ENCODE measurements at regions not wholly inside any gene's neighbourhood (a gene's known extent, or its start where the extent isn't known, plus 50 kb on each side); places are given as distances from the start of the nearest gene placed in this dataset.
"Not testable (repeated sequence)": the region's sequence is repeated elsewhere in the genome, so short reads cannot be mapped to it uniquely, and the experiment has no call there.

- not testable (repeated sequence) for DNase-seq
Measured at GRCh38 chr10:46204482-46205102, 82.2 kb upstream of the ANTXRL start.

DNA sequence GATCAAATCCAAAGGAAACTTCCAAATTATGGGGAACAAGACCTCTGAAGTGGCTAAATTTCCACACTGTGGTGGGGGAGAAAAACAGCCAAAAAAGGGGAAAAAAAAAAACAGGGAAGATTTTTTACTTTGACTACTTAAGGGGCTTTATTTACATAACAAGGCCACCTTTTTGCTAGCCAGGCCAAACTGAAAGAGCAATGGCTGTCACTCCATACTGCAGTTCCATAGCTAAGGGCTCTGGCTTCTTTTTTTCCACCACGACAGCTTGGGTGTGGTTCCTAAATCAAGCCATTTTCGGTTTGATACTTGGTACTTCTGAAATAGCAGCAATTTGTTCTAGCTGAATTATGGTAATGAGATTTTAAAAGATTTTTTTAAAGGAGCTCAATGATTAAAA is 76.4 kb upstream of the ANTXRL start:
- not testable (repeated sequence) for DNase-seq

- no peak for DNase-seq
Measured at GRCh38 chr10:46215426-46215825, 71.4 kb upstream of the ANTXRL start.

GRCh38 chr10:46216003-46216634 is 70.7 kb upstream of the ANTXRL start:
- no peak for DNase-seq

DNA sequence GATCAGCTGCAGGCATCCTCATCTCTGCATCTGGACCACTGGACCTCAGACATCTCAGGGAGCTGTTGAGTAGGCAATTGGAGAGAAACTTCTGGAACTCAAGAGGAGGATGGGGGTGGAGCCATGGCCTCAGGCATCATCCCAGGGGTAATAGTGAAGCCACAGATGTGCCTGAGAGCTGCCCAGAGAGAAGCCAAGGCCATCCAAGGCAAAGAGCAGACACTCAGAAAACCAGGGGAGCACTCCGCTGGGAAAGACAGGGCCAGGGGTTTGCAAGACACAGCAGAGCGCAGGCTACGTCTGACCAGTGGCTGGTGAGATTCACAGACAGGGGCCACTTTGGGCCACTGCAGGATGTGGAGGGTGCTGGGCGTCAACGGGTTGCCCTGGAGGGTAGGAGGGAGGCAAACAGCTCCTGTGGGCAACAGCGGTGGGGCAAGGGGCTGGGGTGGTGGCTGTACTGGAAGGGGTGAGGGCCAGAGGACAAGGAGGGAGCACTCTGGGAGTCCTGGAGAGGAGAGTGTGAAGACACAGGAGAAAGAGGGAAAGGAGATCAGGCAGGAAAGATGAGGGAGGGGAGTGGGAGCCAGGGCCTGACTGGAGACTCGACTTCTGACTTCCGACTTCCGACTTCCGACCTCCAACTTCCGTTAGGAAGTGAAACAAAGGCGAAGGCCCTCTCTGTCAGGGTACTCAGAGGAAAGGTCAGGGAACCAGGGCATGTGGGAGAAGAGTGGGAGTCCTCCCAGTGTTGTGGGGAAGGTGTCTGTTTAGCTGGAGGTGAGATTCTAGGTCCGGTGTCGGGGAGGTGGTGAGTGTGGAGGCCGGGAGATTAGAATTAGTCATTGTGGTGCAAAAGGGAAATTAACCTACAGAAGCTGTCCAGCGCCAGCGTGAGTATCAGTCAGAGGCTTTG is 69.7 kb upstream of the ANTXRL start:
- no peak for DNase-seq

DNA sequence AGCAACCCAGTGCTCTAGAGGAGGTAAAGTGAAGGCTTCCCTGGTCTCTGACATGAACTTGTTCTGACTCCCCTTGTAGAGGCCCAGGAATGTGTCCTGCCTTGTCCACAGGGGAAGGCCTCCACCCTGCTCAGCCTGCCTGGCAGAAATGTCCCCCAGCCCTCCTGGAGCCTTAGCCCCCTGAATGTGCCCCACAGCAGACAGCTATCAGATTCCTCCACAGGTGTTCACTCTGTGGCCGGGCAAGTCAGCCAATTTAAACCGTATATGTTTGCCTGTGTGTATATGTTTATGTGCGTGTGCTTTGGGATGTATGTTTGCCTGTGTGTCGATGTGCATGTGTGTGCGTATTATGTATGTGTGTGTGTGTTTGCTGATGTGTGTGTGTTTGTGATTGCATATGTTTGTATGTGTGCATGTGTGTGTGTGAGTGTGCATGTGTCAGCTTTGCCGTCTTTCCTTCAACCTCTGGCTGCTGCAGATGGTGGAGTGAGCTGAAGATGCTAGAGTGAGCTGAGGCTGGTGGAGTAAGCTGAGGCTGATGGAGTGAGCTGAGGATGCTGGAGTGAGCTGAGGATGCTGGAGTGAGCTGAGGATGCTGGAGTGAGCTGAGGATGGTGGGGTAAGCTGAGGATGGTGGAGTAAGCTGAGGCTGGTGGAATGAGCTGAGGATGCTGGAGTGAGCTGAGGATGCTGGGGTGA is 68.9 kb upstream of the ANTXRL start:
- DNase-seq: no peak

- no peak for DNase-seq
Measured at GRCh38 chr10:46218921-46219320, 67.9 kb upstream of the ANTXRL start.

DNA sequence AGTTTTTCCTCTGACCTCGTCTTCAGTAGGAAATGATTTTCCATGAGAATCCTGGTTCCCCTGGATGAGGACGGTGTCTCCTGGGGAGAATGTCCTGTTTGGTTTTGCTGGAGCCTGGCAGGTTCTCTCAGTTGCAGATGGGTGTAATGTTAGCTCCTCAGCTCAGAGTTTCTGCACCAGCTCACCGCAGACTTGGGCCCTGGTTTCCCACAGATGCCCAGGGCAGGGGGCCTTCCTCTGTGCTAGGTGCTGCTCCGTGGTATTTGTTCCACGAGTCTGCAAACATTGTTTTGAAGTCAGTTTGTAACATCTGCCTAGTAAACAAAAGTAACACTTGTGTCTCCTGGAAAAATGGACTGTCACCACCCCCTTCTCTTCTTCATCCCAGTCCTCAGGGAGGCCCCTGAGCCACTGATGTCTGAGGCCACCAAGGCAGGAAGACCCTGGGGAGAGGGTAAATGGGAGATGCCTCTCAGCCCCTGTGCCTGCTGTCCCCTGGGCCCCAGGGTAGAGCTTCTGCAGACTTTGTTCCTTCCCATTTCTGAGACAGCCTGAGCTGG is 67.3 kb upstream of the ANTXRL start:
- not testable (repeated sequence) for DNase-seq

DNA sequence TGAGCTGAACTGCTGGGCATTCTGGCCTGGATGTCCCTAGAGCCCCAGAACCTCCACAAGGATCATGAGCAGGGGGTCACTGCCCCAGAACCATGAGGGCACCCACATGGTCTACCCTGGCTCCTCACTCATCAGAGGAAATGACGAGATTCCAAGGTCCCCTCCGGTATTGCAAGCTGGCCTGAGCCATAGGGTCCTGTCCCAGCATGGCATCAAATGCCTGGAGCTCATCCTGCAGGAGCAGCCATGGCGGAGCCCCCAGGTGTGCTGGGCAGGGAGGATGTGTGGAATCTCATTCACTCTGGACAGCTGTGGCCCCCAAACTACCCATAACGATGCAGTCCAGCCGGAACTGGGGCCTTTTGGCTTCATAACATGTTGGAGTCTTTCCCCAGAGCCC is 66.6 kb upstream of the ANTXRL start:
- no peak for DNase-seq

DNA sequence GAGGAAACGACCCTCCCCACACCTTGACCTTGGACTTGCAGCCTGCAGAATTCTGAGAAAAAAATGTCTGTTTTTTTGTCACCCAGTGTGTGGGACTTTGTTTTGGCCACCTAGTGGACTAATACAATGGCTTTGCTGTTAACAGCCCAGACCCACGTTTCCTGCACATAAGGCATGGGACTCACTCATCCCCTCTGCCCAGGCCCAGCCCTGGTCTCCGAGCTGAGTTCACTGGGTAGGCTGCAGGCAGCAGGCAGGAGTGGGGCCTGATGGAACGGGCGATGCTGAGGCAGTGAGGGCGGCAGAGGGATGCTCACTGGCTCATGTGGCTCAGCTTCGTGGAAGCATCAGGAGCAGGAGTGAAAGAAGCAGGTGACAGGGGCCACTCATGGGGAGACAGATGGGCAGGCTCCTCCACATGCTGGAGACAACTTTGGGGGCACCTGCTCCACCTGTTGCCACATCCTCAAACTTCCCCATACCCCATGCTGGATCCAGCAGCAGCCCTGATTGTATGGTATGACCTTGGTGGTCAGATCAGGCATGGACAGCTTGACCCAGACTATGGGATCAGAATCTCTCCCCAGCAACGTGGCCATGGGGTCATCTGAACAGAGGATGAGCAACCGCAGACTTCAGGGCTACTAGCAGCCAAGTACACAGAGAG is 65.8 kb upstream of the ANTXRL start:
- DNase-seq: no peak

GRCh38 chr10:46222364-46222935 is 64.3 kb upstream of the ANTXRL start:
- DNase-seq: no peak

GRCh38 chr10:46223064-46223480 is 63.7 kb upstream of the ANTXRL start:
- no peak for DNase-seq

DNA sequence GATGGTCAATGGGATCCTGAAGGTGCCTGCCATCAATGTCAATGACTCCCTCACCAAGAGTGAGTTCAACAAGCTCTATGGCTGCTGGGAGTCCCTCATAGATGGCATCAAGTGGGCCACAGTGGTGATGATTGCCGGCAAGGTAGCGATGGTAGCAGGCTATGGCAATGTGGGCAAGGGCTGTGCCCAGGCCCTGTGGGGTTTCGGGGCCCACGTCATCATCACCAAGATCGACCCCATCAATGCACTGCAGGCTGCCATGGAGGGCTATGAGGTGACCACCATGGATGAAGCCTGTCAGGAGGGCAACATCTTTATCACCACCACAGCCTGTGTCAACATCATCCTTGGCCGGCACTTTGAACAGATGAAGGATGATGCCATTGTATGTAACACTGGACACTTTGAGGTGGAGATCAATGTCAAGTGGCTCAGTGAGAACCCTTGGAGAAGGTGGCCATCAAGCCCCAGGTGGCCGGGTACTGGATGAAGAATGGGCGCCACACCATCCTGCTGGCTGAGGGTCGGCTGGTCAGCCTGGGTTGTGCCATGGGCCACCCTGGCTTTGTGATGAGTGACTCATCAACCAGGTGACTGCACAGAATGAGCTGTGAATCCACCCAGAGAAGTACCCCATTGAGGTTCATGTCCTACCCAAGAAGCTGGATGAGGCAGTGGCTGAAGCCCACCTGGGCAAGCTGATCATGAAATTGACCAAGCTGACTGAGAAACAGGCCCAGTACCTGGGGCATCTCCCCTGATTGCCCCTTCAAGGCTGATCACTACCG is 63.0 kb upstream of the ANTXRL start:
- DNase-seq: no peak

DNA sequence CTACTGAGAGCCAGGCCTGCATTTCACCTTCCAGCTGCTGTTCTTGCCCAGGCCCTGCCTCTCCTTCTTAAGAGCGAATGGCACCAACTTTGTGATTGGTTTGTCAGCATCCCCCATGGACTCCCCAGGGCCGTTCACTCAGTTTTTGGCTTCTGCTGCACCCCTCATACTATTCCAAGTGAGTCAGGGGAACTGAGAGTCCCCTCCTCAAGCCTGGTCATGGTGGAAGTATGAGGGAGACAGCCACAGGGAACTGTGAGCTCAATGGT is 62.4 kb upstream of the ANTXRL start:
- no peak for DNase-seq

- DNase-seq: no peak
Measured at GRCh38 chr10:46225597-46225996, 61.2 kb upstream of the ANTXRL start.

DNA sequence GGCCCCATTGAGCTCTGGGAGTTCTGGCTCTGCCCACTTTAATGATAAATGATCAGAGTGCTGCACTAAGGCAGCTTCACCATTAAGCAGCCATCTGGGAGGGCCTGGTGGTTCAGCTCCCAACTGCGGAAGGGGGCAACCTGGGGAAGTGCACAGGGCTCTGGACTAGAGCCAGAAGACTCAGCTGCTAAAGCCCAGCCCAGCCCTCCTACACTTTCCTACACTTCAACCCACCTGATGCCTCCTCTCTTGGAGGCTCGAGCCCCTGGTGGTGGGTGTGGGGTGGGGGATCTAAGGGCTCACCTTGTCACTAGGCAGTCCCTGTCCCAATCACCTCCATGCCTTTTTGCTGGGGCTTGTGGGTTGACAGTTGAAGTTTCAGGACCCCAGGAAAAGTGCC is 60.6 kb upstream of the ANTXRL start:
- no peak for DNase-seq

DNA sequence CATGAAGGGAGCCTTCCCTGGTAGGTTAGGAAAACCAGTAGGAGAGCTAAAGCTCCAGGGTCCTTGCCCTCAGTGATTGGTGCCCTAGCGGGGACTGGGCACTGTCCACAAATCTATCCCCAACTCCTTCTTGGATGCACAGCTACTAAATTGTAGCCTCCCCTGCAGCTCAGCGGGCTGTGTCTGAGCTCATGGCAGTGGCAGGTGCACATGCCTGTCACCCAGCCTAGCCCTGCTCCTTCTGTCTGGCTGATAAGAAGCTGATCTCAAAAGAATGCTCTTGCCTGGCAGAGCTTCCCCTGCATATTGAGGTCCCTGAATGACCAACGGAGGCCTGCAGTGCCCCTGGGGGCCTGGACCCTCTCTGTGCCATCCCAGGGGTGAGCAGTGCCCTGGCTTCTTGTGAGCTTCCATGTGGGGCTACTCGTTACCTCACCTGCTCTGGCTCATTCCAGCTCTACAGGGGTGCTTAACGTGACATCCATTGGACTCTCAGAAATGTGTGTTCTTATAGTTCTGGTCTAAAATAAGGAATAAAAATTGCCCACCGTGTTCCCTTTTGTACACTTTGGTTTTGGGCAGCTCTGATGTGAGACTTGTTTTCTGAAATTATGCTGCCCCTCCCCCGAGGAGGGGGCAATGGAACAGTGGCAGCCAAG is 59.8 kb upstream of the ANTXRL start:
- no peak for DNase-seq

DNA sequence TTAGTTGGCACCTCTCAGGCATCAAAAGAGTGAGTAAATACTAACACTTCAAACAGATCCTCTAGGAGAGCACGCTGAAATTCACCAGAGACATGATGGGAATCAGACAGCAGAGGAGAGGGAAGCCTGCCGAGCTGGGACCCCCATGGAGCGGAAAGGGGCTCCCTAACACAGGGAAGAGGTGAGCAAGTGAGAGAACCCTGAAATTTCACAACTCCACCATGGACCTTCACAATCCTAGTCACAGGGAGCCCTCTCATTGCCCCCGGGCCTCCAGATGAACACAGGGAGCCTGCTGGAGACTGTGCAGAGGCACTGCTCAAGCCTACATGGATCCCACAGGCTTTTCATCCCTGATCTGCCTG is 59.2 kb upstream of the ANTXRL start:
- DNase-seq: no peak

- DNase-seq: no peak
Measured at GRCh38 chr10:46227936-46228562, 58.7 kb upstream of the ANTXRL start.

DNA sequence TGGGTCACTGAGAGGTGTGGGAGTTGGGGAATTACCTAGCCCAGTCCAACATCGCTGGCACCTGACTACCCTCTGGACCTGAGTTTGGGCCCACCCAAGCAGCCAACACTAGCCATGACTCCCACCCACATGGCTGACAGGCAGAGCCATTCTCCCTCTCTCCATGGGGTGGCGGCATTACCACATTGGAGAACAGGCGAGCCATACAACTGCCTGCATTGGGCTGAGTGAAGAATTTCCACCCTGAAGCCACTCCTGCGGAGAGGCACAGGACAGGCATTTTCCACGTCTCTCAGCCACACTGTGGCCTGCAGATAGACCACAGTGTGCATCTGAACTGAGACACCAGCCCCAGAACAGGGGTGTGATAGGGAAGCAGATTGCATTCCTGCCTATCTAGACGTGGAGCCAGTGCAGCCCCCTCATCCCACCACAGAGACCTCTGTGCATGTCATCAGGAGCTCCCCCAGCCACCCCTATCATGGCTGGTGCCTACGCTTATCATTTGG is 58.2 kb upstream of the ANTXRL start:
- DNase-seq: peak; percentile 23
